Vagina (tissue), 2 donors: ENCODE measurements at regions not wholly inside any gene's neighbourhood (a gene's known extent, or its start where the extent isn't known, plus 50 kb on each side); places are given as distances from the start of the nearest gene placed in this dataset.

Source experiments
- DNase-seq, 2 donors: peaks; one replicate each; pipeline ENCODE4 v3.0.0-alpha.2; 2017; ENCODE audit errors: extremely low spot score in 2 of 2
- H3K27ac ChIP-seq: fragments of 200-600 bp; sonication (generic); one replicate; pipeline ENCODE4 v1.5.1; 2019
- H3K27me3 ChIP-seq: fragments of 200-600 bp; sonication (generic); one replicate; pipeline ENCODE4 v1.5.1; 2019
- H3K36me3 ChIP-seq, 2 donors: fragments of 200-600 bp; sonication (generic); one replicate each; pipeline ENCODE4 v1.5.1; 2017 to 2019
- H3K4me1 ChIP-seq: fragments of 200-600 bp; sonication (generic); one replicate; pipeline ENCODE4 v1.5.1; 2019
- H3K4me3 ChIP-seq, 2 donors: fragments of 200-600 bp; sonication (generic); 1 replicate in 1 of 2; 2 replicates in 1 of 2; pipeline ENCODE4 v1.5.1; 2016 to 2019
- H3K9me3 ChIP-seq: fragments of 200-600 bp; sonication (generic); one replicate; pipeline ENCODE4 v1.5.1; 2019
- CTCF ChIP-seq, 3 experiments: fragments of 450-650 bp in 2 of 3; fragments of 200-600 bp in 1 of 3; sonication (generic) in 1 of 3; IDR thresholded peaks; one replicate each; pipeline ENCODE4 v1.5.1; 2017 to 2019; ENCODE audit warnings: antibody characterized with exemption in 3 of 3, mild to moderate bottlenecking in 2 of 3, moderate library complexity in 2 of 3
- POLR2A ChIP-seq, 2 donors: fragments of 450-650 bp; IDR thresholded peaks; one replicate each; pipeline ENCODE4 v1.6.1; 2017; ENCODE audit warnings: antibody characterized with exemption in 2 of 2, mild to moderate bottlenecking in 2 of 2, moderate library complexity in 2 of 2
- POLR2AphosphoS5 ChIP-seq, 2 donors: sonication (generic); formaldehyde crosslinking; IDR thresholded peaks; one replicate each; pipeline ENCODE4 v1.9.0; 2017; ENCODE audit warnings: antibody characterized with exemption in 2 of 2, mild to moderate bottlenecking in 2 of 2, low read depth in 1 of 2; ENCODE audit not compliant: insufficient read depth in 1 of 2
- intact Hi-C: fragments of 100-400 bp; cut with DNase I; formaldehyde crosslinking; loops from one replicate; pipeline ENCODE4 v1.15.1; 2023

DNA sequence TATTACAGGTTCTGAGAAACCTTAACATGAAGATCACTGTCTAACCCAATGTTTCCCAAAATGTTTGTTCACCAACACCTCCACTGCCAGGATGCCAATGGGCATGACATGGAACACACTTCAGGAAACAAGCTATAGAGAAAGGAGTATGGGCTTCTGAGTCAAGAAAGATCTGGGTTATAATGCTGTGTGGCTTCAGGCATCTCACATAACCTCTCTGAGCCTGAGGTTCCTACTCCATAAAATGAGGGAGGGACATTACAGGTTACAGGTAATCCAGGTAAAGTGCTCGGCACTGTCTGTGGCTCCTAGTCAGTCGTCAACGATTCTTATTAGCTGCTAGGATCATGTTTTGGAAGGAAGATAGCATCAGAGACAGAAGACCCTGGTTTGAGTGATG is 126.4 kb upstream of the SMAD3 start:
- intact Hi-C loops: no loop called here
- Histone ChIP-seq H3K27ac (no peak overlapping the region), H3K4me3 (no peak overlapping the region), H3K36me3 (no peaks in the 10 kb centered on the region), H3K4me1 (peaks cover 7% of the 10 kb centered on the region), H3K9me3 (no peaks in the 10 kb centered on the region), H3K27me3 (no peaks in the 10 kb centered on the region)
- DNase-seq: no peak
- TF ChIP-seq POLR2AphosphoS5 (IDR thresholded peaks at IDR 0.05; ENCODE audit: insufficient read depth in 1 of 2, low read depth in 1 of 2) (no peak), POLR2A (IDR thresholded peaks at IDR 0.05) (no peak), CTCF (IDR thresholded peaks at IDR 0.05) (no peak)

GRCh38 chr15:66939451-66940023 is 125.9 kb upstream of the SMAD3 start:
- H3K4me3 ChIP-seq: no peak overlapping the region
- H3K9me3 ChIP-seq: no peaks in the 10 kb centered on the region
- TF ChIP-seq CTCF (IDR thresholded peaks at IDR 0.05) (no peak), POLR2AphosphoS5 (IDR thresholded peaks at IDR 0.05; ENCODE audit: insufficient read depth in 1 of 2, low read depth in 1 of 2) (no peak), POLR2A (IDR thresholded peaks at IDR 0.05) (no peak)
- no peaks in the 10 kb centered on the region for H3K27me3 ChIP-seq
- DNase-seq: no peak
- H3K36me3 ChIP-seq: no peaks in the 10 kb centered on the region
- H3K4me1 ChIP-seq: peaks cover 7% of the 10 kb centered on the region
- intact Hi-C loops: loop anchor here (10.0 kb wide), 1 partner anchor 365 kb away; no protein-coding TSS in a partner anchor
- no peak overlapping the region for H3K27ac ChIP-seq

- no peak for TF ChIP-seq POLR2AphosphoS5 (IDR thresholded peaks at IDR 0.05; ENCODE audit: insufficient read depth in 1 of 2, low read depth in 1 of 2)
- TF ChIP-seq POLR2A (IDR thresholded peaks at IDR 0.05): no peak
- TF ChIP-seq CTCF (IDR thresholded peaks at IDR 0.05): no peak
Measured at GRCh38 chr15:66940368-66940767, 125.0 kb upstream of the SMAD3 start.

DNA sequence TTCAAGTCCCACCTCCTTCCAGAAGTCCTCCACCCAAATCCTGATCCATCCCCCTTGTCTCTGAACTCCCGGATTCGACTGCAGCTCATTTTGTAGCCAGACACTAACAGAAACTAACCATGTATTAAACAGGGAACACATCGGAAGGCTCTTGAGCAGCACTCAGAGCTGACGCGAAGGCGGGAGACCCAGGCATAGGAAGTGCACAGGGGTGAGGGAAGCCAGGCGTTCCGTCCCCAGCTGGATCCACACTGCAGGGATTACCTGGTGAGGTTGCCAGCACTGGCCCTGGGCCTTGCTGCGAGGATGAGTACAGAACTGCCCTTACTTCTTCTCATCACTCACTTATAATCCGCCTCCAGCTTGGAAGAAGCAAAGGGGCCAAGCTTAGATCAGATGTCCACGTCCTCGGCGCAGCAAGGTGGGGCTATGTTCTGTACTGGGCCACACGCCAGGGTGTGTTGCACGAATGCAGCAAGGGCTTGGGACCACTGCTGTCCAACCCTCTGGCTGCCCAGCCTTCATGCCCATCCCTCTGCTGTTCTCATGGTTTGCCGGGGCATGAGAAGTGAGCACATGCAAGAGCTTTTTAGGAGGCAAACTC is 124.2 kb upstream of the SMAD3 start:
- intact Hi-C loops: loop anchor here (10.0 kb wide), 1 partner anchor 364 kb away; no protein-coding TSS in a partner anchor
- peaks cover under 1% of the 10 kb centered on the region for H3K4me1 ChIP-seq
- no peaks in the 10 kb centered on the region for H3K36me3 ChIP-seq
- TF ChIP-seq CTCF (IDR thresholded peaks at IDR 0.05): no peak
- TF ChIP-seq POLR2A (IDR thresholded peaks at IDR 0.05): no peak
- no peak for TF ChIP-seq POLR2AphosphoS5 (IDR thresholded peaks at IDR 0.05; ENCODE audit: insufficient read depth in 1 of 2, low read depth in 1 of 2)
- no peaks in the 10 kb centered on the region for H3K27me3 ChIP-seq
- H3K9me3 ChIP-seq: no peaks in the 10 kb centered on the region
- no peak for DNase-seq
- H3K27ac ChIP-seq: no peak overlapping the region
- H3K4me3 ChIP-seq: no peak overlapping the region

More at GRCh38 chr15:66940368-66940767, 125.0 kb upstream of the SMAD3 start:
- Histone ChIP-seq H3K27me3 (no peaks in the 10 kb centered on the region), H3K4me1 (peaks cover 7% of the 10 kb centered on the region), H3K27ac (no peak overlapping the region), H3K9me3 (no peaks in the 10 kb centered on the region), H3K36me3 (no peaks in the 10 kb centered on the region), H3K4me3 (no peak overlapping the region)
- no peak for DNase-seq
- intact Hi-C loops: loop anchor here (10.0 kb wide), 1 partner anchor 364 kb away; no protein-coding TSS in a partner anchor

- intact Hi-C loops: loop anchor here (10.0 kb wide), 1 partner anchor 363 kb away; no protein-coding TSS in a partner anchor
Measured at GRCh38 chr15:66941791-66942190, 123.6 kb upstream of the SMAD3 start.

More at GRCh38 chr15:66941791-66942190, 123.6 kb upstream of the SMAD3 start:
- Histone ChIP-seq H3K9me3 (no peaks in the 10 kb centered on the region), H3K27ac (no peak overlapping the region), H3K27me3 (no peaks in the 10 kb centered on the region), H3K4me3 (no peak overlapping the region), H3K4me1 (no peaks in the 10 kb centered on the region), H3K36me3 (no peaks in the 10 kb centered on the region)
- TF ChIP-seq CTCF (IDR thresholded peaks at IDR 0.05) (no peak), POLR2AphosphoS5 (IDR thresholded peaks at IDR 0.05; ENCODE audit: insufficient read depth in 1 of 2, low read depth in 1 of 2) (no peak), POLR2A (IDR thresholded peaks at IDR 0.05) (no peak)
- DNase-seq: no peak
